ENCODE measurements at regions not wholly inside any gene's neighbourhood (a gene's known extent, or its start where the extent isn't known, plus 50 kb on each side); places are given as distances from the start of the nearest gene placed in this dataset.

DNA sequence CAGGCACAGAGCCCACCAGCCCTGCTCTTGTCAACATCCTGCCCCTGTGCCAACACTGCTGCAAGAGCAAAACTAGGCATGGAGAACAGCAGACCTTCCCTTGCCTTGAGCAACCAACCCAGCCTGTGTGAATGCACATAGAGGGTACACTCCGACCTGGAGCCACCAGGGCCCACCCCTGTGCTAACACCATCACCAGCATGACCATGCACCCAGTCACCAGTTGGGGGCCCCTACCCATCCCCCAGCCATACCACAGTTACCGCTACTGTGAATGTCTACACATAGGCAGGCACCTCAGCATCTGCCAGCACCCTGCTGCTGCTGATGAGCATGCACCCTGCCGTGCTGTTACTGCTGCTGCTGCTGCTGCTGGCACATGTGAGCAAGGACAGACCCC lies 301.9 kb upstream of the ST6GAL2 start:
- intact Hi-C loops (cut with DNase I), result no loop called here
- no peak for DNase-seq (ENCODE audit: low spot score in 2 of 2)
- TF ChIP-seq, protein P1, sequence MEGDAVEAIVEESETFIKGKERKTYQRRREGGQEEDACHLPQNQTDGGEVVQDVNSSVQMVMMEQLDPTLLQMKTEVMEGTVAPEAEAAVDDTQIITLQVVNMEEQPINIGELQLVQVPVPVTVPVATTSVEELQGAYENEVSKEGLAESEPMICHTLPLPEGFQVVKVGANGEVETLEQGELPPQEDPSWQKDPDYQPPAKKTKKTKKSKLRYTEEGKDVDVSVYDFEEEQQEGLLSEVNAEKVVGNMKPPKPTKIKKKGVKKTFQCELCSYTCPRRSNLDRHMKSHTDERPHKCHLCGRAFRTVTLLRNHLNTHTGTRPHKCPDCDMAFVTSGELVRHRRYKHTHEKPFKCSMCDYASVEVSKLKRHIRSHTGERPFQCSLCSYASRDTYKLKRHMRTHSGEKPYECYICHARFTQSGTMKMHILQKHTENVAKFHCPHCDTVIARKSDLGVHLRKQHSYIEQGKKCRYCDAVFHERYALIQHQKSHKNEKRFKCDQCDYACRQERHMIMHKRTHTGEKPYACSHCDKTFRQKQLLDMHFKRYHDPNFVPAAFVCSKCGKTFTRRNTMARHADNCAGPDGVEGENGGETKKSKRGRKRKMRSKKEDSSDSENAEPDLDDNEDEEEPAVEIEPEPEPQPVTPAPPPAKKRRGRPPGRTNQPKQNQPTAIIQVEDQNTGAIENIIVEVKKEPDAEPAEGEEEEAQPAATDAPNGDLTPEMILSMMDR (IDR thresholded peaks at IDR 0.05), result no peak
- Histone ChIP-seq H3K27me3 (no peaks in the 10 kb centered on the region), H3K9me3 (no peaks in the 10 kb centered on the region), H3K36me3 (no peaks in the 10 kb centered on the region), H3K4me3 (no peak overlapping the region), H3K4me1 (no peaks in the 10 kb centered on the region), H3K27ac (no peak overlapping the region)

DNA sequence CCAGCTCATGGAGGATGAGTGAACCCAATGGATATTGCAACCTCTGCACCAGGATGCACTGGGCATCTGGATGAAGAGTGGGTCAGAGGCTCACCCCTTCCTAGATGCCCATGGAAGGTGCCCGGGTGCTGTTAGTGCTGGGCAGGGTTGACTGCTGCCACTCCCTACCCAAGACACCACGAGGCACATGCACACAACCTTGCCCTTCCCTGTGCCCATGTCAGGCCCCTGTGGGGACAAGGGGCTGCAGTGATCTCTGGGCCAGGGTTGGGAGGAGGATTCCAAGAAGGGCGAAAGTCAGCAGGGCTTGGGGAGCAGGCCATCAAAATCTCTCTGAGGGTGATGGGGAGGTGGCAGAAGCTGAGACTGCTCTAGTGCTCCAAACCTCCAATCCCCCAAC lies 309.7 kb upstream of the ST6GAL2 start:
- Histone ChIP-seq H3K4me1 (no peaks in the 10 kb centered on the region), H3K9me3 (no peaks in the 10 kb centered on the region), H3K27ac (no peak overlapping the region), H3K4me3 (no peak overlapping the region), H3K27me3 (no peaks in the 10 kb centered on the region), H3K36me3 (no peaks in the 10 kb centered on the region)
- intact Hi-C loops (cut with DNase I), result no loop called here
- TF ChIP-seq, protein P1 (IDR thresholded peaks at IDR 0.05), result no peak
- DNase-seq (ENCODE audit: low spot score in 2 of 2), result no peak

DNA sequence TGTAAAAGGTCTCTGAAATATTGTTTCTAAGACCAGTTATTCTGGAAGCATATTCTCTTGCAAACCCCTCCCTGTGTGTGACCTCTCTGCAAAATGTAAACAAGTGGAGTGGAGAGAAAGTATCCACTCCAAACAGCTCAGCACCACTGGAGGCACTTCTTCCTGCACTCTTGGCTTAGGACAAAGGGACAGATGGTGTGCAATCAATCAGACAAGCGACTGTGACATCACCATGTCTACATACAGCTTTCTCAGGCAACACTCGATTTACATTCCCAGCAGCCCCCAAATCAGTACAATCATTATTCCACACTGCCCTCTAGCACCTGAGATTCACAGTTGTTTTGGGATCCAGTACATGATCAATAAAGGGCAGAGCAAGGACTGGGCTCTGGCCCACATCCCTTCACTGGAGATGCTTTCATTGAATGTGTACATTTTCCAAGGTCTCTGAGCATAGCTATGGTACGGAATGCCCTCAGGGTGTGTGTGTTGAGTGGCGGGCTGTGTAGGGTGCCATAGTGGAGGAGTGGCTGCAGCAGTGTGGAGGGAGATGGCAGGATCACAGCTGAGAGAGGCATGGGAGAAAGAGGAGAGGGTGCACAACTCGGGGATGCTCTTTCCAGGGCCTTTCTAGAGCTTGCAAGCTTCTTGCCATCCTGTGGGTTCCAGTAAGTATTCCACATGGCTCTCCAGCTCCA lies 311.8 kb upstream of the ST6GAL2 start:
- Histone ChIP-seq H3K27me3 (no peaks in the 10 kb centered on the region), H3K4me3 (no peak overlapping the region), H3K4me1 (no peaks in the 10 kb centered on the region), H3K36me3 (no peaks in the 10 kb centered on the region), H3K9me3 (no peaks in the 10 kb centered on the region), H3K27ac (no peak overlapping the region)
- no peak for DNase-seq (ENCODE audit: low spot score in 2 of 2)
- TF ChIP-seq, protein P1 (IDR thresholded peaks at IDR 0.05), result no peak
- intact Hi-C loops (cut with DNase I), result no loop called here

DNA sequence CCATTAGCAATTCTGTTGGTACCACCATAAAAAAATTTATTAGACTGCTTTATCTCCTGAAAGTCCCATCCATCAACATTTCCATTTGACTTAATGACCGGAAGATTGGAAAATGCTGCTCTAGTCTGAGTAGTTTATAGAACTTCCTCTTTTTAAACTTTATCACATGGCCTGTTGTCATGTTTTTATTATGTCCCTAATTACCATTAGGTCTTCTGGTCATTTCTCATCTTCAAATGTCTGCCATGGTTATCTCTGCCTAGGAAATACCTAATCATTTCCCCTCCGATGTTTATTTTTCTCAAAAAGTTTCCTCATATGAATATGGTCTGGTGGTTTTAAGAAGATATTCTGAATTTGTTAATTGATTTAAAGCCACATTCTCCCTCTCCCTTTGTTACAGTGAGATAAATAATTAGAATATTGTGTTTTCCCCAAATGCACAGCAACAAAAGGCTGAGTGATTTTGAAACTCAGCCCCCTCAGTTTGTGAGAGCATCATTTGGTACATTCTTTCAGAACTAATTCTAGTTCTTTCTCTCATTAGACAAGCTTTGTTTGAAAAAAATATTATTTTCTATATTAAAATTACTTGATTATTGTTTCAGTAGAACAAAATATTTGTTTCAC lies 317.1 kb upstream of the ST6GAL2 start:
- DNase-seq (ENCODE audit: low spot score in 2 of 2), result no peak
- Histone ChIP-seq H3K9me3 (no peaks in the 10 kb centered on the region), H3K4me3 (no peak overlapping the region), H3K27ac (no peak overlapping the region), H3K36me3 (no peaks in the 10 kb centered on the region), H3K4me1 (no peaks in the 10 kb centered on the region), H3K27me3 (no peaks in the 10 kb centered on the region)
- intact Hi-C loops (cut with DNase I), result no loop called here
- TF ChIP-seq, protein P1 (IDR thresholded peaks at IDR 0.05), result no peak

DNA sequence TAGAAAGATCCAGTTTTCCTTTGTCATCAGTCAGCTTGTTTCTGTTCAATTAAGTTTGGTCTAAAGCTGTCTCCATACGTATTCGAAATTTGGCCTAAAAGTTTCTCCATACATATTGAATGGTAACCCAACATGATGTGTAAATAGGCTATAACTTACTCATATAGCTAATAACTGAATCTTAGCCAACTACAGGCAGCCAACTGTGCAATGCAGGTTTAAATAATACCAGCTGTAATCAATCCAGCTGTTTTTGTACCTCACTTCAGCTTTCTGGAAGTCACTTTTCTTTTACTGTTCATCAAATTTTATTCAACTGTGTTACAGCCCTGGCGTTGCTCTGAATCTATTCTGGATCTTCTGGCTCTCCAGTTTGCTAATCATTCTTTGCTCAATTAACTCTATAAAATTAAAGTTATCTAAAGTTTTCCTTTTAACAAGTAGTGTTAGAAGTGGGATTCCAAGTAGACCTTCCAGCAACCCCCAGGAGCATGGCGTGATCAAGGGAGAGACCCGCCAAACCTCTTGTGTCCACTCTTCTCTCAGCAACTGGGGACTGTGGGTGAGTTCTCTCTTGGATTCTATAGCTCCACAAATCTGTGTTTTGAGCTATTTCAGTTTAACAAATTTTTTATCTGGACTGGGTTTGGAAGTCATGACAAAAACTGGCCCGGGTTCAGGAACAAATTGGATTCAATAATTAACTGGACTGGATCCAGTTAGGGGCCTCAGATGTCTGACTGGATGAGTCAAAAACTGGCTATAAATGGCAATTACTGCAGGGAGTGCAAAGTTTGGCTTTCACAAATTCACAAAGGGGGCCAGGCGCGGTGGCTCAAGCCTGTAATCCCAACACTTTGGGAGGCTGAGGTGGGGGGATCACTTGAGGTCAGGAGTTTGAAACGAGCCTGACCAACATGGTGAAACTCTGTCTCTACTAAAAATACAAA lies 329.7 kb upstream of the ST6GAL2 start:
- H3K9me3 ChIP-seq, result no peaks in the 10 kb centered on the region
- no peak overlapping the region for H3K4me3 ChIP-seq
- TF ChIP-seq, protein P1 (IDR thresholded peaks at IDR 0.05), result no peak
- H3K4me1 ChIP-seq, result no peaks in the 10 kb centered on the region
- no peaks in the 10 kb centered on the region for H3K27me3 ChIP-seq
- H3K27ac ChIP-seq, result no peak overlapping the region
- intact Hi-C loops (cut with DNase I), result no loop called here
- H3K36me3 ChIP-seq, result no peaks in the 10 kb centered on the region
- no peak for DNase-seq (ENCODE audit: low spot score in 2 of 2)
